Gastrocnemius medialis (tissue), 4 donors: ENCODE measurements at regions not wholly inside any gene's neighbourhood (a gene's known extent, or its start where the extent isn't known, plus 50 kb on each side); places are given as distances from the start of the nearest gene placed in this dataset.

Experiments used
- CTCF ChIP-seq, 5 experiments: fragments of 450-650 bp in 3 of 5; fragments of 200-600 bp in 2 of 5; sonication (generic) in 2 of 5; IDR thresholded peaks in 4 of 5; conservative IDR thresholded peaks in 1 of 5; 1 replicate in 4 of 5; 2 replicates in 1 of 5; pipeline ENCODE4 v1.5.1; 2016 to 2019; ENCODE audit warnings: antibody characterized with exemption in 5 of 5, mild to moderate bottlenecking in 3 of 5, moderate library complexity in 3 of 5
- POLR2A ChIP-seq, 2 donors: fragments of 450-650 bp; IDR thresholded peaks; one replicate each; pipeline ENCODE4 v1.6.1; 2017; ENCODE audit warnings: antibody characterized with exemption in 2 of 2, mild to moderate bottlenecking in 2 of 2, moderate library complexity in 2 of 2

- TF ChIP-seq CTCF (IDR thresholded peaks at IDR 0.05 in 4 of 5, conservative IDR thresholded peaks at IDR 0.05 in 1 of 5) (no peak), POLR2A (IDR thresholded peaks at IDR 0.05) (no peak)
Measured at GRCh38 chr16:63130942-63131341, 1094.7 kb upstream of the CDH8 start.
